NCI-H2227 (cell line): ENCODE measurements at regions not wholly inside any gene's neighbourhood (a gene's known extent, or its start where the extent isn't known, plus 50 kb on each side); places are given as distances from the start of the nearest gene placed in this dataset.
A peak's percentile ranks its signal among the peaks of the same experiment; 100 is the strongest.
"Not testable (repeated sequence)": the region's sequence is repeated elsewhere in the genome, so short reads cannot be mapped to it uniquely, and the experiment has no call there.

Experiments
- DNase-seq: peaks from one replicate; lab custom pipeline; 2025; ENCODE audit not compliant: unreplicated experiment; lab: John Stamatoyannopoulos, UW

DNA sequence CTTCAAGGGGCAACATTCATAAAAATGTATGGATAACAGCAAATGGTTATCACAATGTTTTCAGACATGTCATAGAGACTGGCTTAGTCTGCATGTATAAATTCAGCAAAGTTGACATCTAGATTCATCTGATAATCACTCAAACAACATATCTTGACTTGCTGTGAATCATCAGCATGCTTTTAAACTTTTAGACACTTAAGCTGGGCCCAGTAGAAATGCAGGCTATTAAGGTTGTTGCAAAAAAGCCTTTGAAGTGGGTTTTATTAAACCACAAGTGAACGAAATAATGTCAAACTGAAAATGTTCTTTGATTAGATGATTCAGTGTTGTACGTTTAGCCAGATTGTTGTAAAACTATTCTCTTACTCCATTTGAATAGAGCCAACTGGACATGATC is 759.6 kb downstream of the NXPH1 start:
- no peak for DNase-seq

DNA sequence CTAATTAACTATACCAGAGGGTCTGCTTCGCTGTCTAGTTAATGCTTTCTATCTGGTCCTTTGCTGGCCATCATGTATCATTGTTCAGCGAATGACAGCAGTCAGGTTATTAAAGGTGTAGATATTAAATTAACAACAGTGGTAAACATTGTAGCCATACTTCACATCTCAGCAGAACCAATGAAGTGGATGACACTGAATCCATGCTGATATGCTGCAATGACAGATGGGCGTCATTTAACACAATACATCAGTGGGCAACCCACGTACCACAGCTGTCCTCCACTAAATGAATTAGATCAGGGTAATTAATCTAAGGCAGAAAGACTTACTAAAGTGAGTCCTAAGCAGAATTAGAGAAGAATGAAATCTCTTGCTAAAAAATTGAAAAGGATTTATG is 767.2 kb downstream of the NXPH1 start:
- DNase-seq, result no peak

DNA sequence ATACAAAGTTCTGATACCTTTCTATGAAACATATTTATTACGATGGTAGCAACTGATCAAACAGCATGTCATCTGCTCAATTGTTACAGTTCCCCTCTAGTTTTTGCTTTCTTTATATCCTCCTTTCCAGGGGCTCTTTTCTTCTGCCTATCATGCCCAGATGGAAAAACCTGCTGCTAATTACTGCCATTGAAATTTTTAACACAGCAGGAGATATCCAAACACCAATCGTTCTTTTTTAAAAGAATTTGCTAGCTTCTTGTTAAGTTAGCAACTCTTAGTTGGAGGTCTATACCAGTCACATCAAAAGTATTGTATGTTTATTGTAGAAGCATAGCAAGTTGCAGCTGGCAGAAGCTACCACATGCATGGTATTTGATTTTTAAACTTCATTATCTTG is 768.5 kb downstream of the NXPH1 start:
- no peak for DNase-seq

DNA sequence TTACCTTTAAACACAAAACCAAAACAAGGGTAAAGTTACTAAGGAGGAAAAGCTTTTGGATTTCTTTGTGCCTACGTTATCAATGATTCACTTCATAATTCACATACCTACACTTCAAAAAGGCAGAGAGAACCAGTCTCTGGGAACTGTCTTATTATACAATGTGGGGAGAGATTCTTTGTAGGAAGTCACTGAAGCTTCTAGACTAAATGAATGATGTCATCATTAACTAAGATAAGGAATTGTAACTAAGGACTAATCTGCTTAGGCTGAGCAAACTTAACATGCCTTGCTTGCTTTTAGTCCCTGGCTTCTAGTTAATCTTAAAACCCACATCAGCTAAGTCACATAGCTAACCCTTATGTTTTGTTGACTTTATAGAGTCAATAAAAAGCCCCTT is 771.2 kb downstream of the NXPH1 start:
- DNase-seq, result no peak

DNA sequence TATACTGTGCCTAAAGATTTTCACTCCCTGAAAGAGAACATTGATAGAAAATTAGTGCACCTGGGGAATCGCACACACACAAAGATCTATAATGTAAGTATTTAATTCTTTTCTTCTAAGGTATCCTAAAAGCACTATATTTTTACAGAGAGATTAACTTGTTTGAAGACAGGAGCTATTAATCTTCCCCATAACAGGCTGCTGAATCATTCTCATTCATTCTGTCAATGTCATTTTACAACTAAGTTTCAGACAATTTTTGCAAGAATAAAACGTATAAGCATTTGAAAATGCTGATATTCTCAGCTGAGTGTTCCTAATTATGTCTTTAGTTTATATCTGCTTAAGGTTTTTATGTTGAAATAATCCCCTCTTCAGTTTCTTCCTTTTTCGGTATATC is 776.7 kb downstream of the NXPH1 start:
- no peak for DNase-seq

DNA sequence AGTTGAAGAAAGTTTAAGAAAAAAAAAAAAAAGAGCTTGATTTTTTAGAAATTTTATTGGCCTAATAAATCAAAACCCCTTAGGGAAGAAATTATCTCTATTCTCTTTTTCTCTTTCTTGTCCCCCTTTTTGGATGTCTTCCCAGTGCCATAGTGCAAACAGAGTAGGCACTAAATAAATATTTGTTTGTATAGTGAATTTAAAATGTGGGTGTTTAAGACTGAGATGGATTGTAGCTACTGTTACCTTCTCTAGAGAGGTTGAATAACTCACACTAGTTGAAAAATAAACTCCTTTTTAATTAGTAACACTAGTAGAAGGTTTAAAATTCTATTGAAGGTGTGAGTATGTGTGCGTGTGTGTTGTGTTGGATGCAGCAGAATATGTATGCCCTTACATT is 783.8 kb downstream of the NXPH1 start:
- DNase-seq, result no peak

DNA sequence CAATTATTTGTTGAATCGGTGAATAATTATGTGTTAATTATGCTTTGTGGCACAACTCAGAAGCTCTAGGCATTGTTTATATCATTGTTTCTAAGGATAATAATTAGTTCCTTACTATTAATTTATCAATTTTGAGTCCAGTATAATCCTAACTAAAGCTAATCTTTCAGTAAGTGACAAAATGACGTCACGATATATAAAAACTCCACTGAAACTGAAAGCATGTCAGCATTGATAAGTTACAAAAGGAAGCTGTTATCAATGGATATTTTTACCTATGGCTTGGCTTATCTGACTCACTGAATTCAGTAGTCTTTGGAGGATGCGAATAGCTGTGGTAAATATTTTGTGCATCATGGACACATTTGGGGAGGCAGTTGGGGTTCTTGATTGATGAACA is 793.1 kb downstream of the NXPH1 start:
- DNase-seq, result no peak

DNA sequence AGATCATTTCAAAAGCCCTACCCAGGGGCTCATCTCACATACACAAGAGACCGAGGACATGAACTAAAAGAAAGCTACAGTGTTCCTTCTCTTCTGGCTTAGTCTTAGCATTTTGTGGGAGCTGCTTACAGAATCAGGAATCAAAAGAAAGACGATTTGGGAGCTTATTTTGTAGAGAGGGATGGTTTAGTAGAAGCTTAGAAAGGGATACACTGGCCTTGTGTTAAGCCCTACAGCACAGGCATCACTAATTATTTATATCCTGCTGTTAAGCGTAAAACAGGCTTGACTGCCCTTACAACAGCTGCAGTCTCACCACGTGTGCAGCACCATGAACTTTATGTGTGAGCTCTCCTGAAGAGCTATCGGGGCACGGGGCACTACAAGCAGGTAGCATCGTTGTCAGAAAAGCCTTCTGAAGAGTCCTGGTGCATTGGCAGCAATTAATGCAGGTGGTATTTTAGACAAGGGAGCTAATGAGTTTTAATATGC is 798.3 kb downstream of the NXPH1 start:
- peak; percentile 15 for DNase-seq

DNA sequence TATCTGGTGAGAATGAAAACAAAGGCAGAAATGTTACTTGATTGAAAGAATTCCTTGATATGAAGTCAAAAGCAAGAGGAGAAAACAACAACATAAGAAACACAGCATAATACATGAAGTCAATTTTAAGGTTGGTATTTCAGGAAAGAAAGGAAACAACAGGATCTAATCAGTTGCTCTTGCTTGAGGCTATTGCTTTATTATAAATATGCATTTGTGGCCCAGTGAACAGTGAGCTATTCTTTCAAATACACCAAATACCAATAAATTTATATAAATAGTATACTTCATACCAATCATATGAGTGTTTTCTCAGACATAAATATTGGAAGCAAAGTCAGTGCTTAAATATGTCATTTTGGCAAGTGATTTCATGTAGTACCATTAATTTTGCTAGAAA is 806.6 kb downstream of the NXPH1 start:
- DNase-seq, result no peak

DNA sequence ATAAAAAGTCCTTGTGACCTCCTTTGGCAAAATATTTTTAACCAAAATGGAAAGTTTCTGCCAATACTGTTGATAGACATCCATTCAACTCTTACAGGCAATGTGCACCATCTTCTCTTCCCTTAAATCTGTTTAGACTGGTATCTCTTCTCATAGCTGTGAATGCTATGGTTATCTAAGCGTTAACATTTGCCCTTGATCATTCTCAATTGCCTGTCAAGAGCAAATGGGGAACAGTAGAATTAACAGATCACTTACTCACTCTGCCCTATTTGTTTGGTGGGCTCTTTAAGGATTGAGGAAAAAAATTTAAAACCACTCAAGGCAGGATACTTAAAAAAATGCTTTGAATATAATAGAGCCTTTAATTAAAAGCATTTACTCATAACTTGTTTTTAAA is 808.4 kb downstream of the NXPH1 start:
- no peak for DNase-seq

DNA sequence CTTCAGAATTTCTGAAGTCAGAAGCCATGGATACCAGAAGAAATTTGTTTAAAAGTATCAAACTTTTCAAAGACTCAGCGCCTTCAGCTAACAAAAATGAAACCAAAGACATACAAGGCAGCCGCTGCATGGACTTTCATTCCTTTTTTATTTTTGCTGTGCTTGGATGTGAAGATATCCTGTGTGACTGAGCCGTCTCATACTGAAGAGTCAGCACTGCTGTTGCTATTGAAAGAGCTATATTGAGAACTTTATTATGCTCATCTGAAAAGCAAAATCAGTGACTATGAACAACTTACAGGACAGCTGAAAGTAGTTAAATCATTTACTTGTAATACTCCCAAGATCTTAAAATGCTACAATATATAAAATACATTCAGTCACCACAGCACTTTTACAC is 809.2 kb downstream of the NXPH1 start:
- DNase-seq, result no peak

DNA sequence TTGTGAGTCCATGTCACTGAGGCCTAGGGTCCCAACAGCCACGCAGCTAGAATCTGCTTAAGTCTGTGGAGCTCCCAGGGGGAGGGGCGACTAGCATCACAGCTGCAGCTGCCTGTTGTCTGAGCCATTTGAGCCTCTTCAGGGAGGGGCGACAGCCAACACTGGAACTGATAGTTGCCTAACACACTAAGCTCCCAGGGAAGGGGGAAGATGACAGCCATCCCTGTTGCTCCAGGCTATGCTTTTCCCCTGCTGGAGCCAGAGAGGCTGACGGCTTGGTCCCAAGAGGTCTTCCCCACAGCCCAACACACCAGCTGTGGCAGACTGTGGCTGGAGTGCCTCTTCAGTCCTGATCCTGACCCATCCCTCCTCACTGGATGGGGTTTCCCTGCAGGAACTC is 817.5 kb downstream of the NXPH1 start:
- DNase-seq, result no peak

DNA sequence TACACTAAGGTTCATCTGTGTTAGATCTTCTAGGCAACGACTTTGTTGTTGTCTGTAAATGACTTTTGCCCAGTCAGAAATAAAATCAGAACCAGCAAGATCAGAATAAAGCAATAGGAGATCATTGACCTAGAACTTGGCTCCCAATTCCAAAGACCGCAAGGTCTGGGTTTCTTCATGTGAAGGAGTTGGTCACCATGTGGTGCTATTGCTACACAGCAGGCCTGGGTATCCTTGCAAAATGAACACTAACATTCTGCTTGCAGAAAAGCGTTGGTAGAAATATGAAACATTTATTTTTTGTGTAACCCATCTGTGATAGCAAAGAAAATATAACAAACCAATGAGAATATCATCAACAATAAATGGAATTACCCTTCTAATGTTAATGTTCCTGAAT is 831.0 kb downstream of the NXPH1 start:
- DNase-seq, result no peak

DNA sequence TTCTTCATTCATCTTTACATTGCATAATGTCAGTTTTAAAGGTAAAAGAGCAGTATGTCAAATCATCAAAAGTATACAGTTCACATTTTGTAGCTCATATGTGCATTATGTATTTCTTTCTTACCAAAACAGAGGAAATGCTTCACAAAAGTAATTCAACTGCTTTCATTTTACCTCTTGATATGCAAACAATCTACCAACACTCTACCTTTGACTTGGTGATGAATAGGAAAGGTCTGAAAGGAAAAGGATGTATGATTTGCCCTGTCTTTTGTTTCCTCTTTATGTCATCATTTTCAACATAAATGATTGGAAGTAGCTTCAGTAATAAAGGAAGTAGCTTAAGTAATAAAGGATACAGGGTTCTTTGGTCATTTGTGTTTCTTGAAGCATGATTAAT is 846.7 kb downstream of the NXPH1 start:
- no peak for DNase-seq

DNA sequence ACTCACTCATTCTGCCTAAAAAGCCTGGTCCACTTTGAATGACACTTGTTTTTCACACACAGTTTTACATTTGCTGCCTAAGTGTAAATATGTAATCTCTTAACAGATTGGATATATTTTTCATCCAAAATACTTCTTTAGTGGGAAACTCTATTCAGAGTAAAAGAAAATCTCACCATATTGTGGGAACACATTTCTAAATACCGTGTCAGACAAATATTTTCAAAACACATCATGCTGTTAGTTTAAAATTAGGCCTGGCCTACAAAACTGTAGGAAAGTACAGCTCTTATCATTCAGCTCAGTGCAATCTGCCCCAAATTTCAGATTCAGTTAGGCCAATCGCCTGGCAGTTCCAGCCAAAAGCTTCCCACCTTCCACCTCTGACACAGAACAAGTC is 849.8 kb downstream of the NXPH1 start:
- DNase-seq, result no peak

DNA sequence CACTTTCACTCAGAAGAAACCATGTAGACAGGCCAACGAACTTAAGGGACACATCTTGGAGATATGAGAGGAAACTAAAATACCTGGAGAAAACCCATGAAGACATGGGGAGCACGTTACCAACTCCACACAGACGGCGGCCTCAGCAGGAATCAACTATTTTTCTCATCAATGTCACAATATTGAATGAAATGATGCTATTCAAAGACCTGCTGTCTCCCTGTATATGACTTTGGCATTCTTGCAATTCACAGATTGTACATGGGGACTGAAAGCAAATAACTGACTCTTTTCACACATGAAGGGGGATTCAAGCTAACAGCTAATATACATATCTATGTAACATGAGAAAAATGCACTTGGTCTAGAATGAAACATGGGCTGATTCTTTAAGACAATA is 869.0 kb downstream of the NXPH1 start:
- no peak for DNase-seq

DNA sequence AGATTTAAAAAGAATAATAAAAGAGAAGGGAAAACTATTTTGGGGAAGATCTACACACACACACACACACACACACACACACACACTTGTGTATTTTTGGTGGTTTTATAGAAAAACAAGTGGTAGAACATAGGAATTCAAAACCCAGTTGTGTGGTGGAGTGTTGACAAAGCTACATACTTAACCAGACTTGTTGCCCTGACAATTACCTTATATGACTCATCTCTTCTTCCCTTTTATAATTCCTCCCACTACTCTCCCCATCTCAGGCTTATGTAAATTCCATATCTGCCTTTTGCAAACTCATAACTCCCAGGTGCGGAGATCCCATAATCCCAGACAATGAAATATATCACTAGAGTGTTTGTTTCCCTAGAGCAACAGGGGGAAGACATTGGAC is 873.7 kb downstream of the NXPH1 start:
- DNase-seq, result no peak

DNA sequence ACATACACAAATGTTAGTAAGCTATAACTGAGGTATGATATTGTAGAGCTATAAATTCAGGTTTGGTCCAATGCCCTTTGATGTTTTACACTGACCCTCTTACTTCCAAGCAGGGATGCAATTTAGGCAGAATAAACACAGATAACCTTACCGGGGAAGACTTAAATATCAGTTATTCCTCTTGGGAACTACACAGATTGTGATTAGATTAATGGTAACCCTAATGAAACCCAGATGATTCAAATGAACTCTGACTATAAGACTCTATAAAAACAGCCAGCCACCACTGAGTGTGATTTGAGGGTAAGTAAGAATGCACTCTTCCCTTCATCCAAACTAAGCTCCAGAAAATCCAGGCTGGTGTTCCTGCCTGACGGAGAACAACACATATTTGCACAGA is 891.1 kb downstream of the NXPH1 start:
- DNase-seq, result no peak

DNA sequence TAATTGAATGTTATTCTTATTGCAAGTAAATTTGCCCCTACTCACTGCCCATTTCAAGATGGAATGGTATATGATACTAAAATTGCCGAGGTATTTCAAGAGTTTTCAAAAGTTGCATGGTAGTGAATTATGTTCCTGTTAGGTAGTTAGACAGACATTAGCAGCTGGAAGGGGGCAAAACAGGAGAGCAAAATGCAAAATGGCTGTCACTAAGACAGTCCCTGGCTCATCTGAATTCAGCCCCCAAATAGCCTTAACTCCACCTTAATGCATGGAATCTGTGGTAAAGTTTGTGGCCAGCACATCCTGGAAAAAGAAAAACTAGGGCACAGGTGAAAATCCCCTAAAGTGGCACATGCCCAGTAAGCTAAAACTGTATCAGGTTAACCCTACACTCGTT is 894.9 kb downstream of the NXPH1 start:
- no peak for DNase-seq

DNA sequence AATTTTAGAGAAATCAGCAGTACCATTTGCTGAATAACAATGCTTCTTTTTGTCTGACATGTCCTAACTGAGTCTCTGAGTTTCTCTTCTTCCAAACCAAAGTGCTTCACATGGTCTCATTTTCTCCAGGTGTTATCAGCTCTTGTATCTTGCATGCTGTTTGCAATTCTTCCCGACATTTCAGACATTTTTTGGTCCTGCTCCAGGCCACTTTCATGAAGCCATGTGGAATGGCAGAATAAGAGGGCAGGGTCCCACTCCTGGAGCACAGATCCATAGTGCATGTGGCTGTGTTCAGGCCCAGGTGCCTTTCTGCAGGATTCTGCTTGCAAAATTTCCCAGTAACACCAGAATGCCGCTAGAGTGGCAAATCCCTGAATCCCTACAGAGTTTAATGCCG is 916.2 kb downstream of the NXPH1 start:
- no peak for DNase-seq

DNA sequence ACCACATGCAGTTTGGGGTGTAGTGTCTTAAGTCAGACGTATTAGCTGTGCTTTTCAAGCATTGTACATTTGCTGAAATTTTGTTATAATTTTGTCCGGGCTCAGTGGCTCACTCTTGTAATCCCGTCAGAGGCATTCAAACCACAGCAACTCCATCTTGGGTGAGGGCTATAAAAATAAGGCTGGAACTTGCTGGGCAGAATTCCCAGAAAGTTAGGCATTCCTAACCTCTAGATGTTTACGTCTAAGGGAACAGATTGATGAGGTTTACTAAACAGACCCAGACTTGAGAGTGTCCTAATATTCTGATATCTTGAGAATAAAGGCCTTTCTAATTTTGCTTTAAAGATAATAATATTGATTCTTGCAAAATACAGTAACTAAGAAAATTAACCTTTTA is 957.8 kb downstream of the NXPH1 start:
- DNase-seq, result no peak

DNA sequence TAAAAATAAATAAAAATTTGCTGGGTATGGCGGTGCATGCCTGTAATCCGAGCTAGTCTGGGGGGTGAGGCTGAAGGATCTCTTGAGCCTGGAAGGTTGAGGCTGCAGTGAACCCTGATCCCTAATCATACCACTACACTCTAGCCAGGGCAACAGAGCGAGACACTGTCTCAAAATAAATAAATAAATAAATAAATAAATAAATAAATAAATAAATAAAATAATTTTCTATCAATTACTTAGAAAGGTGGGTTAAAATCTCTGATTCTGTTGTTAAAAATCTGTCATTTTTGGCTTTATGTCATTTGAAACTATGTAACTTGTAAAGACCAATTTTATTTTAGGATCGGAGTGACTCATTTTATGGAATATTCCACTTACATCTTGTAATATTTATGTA is 958.6 kb downstream of the NXPH1 start:
- no peak for DNase-seq

DNA sequence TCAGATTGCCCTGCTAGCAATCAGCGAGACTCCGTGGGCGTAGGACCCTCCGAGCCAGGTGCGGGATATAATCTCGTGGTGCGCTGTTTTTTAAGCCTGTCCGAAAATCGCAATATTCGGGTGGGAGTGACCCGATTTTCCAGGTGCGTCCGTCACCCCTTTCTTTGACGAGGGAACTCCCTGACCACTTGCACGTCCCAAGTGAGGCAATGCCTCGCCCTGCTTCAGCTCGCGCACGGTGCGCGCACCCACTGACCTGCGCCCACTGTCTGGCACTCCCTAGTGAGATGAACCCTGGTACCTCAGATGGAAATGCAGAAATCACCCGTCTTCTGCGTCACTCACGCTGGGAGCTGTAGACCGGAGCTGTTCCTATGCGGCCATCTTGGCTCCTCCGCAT is 971.0 kb downstream of the NXPH1 start:
- not testable (repeated sequence) for DNase-seq

DNA sequence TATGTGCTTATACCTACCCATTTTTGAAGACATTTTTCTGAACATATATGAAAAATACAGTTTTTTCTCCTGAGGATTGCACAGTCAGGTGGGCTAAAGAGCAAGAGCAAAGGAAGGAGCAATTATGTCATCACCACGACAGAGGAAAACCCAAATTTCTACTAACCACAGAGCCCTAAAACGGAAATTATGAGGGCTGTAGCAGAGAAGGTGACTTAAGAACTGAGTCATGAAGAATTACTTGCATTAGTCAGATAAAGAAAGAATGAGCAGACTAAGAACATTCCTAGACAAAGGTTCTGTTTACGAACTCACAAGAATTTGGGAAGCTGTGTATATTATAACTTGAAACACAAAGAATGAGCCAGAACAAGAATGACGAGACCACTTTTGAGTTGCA is 974.4 kb downstream of the NXPH1 start:
- DNase-seq, result no peak
